ENCODE measurements at regions not wholly inside any gene's neighbourhood (a gene's known extent, or its start where the extent isn't known, plus 50 kb on each side); places are given as distances from the start of the nearest gene placed in this dataset.

DNA sequence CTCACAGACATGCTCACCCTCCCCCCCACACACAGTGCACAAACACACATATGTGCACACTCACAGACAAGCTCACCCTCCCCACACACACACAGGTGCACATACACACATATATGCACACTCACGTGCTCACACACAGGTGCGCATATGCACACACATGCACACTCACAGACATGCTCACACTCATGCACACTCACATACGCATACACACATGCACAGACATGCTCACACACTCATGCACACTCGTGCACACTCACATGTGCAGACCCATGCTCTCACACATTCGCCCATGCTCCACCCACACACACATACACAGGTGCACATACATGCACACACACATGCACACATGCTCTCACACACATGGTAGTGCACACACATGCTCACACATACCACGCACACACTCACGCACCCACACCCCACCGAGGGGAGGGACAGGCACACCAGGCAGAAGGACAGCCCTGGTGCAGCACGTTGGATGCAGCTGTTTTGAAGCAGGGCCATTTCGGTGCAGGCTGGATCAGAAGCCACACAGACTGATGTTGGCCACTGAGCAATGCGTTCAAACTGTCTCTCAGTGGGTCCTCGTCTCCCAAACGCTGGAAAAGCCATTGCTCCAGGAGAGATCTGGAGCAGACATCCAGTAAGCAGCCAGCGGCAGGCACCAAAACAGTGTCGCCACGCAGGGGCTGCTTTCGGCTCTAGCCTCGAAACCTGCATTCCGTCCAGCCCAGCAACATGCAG is 86.2 kb upstream of the ZNF469 start:
- H3K4me3 ChIP-seq: no peak overlapping the region
- 88% methylated on average over 16 of the region's 19 CpGs for WGBS
- no peaks in the 10 kb centered on the region for H3K9me3 ChIP-seq
- no peaks in the 10 kb centered on the region for H3K36me3 ChIP-seq
- no peak for DNase-seq (ENCODE audit: low spot score)
- H3K27me3 ChIP-seq (replicated peaks; ENCODE audit: insufficient read depth): no peaks in the 10 kb centered on the region
- TF ChIP-seq POLR2AphosphoS5 (IDR thresholded peaks at IDR 0.05): no peak
- TF ChIP-seq POLR2A (IDR thresholded peaks at IDR 0.05): no peak
- TF ChIP-seq, protein P1, sequence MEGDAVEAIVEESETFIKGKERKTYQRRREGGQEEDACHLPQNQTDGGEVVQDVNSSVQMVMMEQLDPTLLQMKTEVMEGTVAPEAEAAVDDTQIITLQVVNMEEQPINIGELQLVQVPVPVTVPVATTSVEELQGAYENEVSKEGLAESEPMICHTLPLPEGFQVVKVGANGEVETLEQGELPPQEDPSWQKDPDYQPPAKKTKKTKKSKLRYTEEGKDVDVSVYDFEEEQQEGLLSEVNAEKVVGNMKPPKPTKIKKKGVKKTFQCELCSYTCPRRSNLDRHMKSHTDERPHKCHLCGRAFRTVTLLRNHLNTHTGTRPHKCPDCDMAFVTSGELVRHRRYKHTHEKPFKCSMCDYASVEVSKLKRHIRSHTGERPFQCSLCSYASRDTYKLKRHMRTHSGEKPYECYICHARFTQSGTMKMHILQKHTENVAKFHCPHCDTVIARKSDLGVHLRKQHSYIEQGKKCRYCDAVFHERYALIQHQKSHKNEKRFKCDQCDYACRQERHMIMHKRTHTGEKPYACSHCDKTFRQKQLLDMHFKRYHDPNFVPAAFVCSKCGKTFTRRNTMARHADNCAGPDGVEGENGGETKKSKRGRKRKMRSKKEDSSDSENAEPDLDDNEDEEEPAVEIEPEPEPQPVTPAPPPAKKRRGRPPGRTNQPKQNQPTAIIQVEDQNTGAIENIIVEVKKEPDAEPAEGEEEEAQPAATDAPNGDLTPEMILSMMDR (IDR thresholded peaks at IDR 0.05): no peak
- H3K27ac ChIP-seq: no peak overlapping the region
- intact Hi-C loops (cut with DNase I): no loop called here
- no peaks in the 10 kb centered on the region for H3K4me1 ChIP-seq (replicated peaks)

DNA sequence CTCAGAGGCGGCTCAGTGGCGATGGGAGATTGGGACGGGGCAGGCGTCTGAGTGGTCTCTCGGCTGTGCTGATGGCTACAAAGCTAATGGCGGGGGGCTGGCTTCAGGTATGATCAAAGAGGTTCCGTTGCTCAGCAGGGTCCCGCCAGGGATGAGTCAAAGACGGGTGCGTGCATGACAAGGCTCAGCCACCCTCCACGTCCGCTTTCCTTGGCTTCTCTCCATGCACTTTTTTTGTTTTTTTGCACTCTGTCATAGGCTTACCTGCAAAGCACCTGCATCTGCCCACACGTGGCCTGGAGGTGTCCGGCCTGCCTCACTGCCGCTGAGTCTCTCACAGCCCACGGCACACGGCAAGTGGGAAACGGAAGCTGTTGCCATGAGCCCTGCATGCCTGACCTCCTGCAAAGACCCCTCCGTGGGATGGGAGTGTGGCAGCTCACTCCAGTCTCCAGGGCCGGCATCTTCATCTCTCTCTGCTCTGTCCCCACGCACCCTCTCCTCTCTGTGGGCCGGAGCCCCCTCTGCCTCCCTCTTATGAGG is 85.5 kb upstream of the ZNF469 start:
- TF ChIP-seq POLR2AphosphoS5 (IDR thresholded peaks at IDR 0.05) (no peak), POLR2A (IDR thresholded peaks at IDR 0.05) (no peak)
- TF ChIP-seq, protein P1 (IDR thresholded peaks at IDR 0.05): no peak
- no peaks in the 10 kb centered on the region for H3K4me1 ChIP-seq (replicated peaks)
- H3K4me3 ChIP-seq: no peak overlapping the region
- no peaks in the 10 kb centered on the region for H3K9me3 ChIP-seq
- no peaks in the 10 kb centered on the region for H3K27me3 ChIP-seq (replicated peaks; ENCODE audit: insufficient read depth)
- no peak for DNase-seq (ENCODE audit: low spot score)
- 80% methylated on average over 22 of the region's 22 CpGs for WGBS
- H3K36me3 ChIP-seq: no peaks in the 10 kb centered on the region
- H3K27ac ChIP-seq: no peak overlapping the region
- intact Hi-C loops (cut with DNase I): no loop called here

DNA sequence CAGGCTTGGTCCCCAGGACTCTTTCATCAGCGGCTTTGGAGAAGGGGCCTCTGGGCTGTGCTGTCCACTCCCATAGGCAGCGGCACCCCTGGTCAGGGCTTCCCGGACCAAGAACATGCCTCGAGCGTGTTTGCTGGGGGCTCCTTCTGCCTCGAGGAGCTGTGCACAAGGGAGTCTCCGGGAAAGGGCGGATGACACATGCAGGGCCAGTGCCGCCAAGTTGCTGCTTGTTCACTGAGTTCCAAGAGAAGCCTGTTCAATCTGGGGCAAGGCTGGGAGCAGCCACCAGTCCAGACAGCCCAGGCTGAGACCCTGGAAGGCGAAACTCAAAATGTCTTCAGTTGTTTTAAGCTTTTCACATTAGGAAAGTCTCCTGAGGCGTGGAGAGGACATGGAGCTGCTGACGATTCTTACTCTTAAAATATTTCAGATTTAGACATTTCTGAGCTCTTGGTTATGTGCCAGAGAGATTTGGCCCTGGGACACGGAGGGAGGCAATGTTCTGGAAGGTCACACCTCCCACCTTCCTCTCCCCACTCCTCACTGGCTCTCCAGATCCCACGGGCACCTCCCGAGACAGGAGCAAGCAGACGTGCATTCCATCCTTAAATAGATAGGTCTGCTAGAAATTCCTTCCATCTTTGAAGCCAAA is 84.5 kb upstream of the ZNF469 start:
- no peak overlapping the region for H3K4me3 ChIP-seq
- H3K9me3 ChIP-seq: no peaks in the 10 kb centered on the region
- no peak for DNase-seq (ENCODE audit: low spot score)
- 35% methylated on average over 12 of the region's 16 CpGs for WGBS
- intact Hi-C loops (cut with DNase I): no loop called here
- H3K4me1 ChIP-seq (replicated peaks): no peaks in the 10 kb centered on the region
- TF ChIP-seq POLR2AphosphoS5 (IDR thresholded peaks at IDR 0.05): no peak
- no peak for TF ChIP-seq POLR2A (IDR thresholded peaks at IDR 0.05)
- TF ChIP-seq, protein P1 (IDR thresholded peaks at IDR 0.05): no peak
- H3K27ac ChIP-seq: no peak overlapping the region
- H3K36me3 ChIP-seq: no peaks in the 10 kb centered on the region
- H3K27me3 ChIP-seq (replicated peaks; ENCODE audit: insufficient read depth): no peaks in the 10 kb centered on the region

DNA sequence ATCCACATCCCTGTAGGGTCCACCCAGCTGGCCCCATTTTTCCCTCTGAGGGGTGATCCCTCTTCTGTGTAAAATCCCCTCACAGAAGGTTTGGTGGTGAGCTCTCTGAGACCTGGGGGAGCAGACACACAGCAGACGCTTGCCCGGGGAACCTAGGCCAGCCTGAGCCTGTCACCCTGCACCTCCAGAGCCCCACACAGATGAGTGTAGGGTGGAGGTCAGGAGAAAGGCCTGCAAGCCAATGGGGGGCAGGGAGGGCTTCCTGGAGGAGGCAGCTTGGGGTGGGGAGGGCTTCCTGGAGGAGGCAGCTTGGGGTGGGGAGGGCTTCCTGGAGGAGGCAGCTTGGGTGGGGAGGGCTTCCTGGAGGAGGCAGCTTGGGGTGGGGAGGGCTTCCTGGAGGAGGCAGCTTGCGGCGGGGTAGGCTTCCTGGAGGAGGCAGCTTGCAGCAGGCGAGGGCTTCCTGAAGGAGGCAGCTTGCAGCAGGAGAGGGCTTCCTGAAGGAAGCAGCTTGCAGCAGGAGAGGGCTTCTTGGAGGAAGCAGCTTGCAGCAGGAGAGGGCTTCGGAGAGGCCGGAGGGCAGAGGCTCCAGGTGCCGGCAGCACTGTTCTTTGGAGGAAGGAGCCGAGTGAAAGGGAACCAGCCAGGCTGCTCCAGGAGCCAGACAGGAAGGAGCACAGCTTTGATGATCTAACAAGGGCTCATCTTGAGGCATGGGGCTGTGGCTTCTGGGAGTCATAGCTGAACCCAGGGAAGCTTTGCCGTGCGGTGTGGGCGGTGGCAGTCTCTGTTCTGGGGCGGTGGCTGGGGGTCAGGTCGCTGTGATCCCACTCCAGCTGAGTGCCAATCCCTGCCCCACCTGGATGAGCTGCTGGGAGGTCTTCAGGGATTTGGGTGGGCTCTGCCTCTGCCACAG is 83.7 kb upstream of the ZNF469 start:
- Histone ChIP-seq H3K27ac (no peak overlapping the region), H3K27me3 (replicated peaks; ENCODE audit: insufficient read depth) (no peaks in the 10 kb centered on the region), H3K4me1 (replicated peaks) (no peaks in the 10 kb centered on the region), H3K36me3 (no peaks in the 10 kb centered on the region), H3K4me3 (no peak overlapping the region), H3K9me3 (no peaks in the 10 kb centered on the region)
- intact Hi-C loops (cut with DNase I): no loop called here
- DNase-seq (ENCODE audit: low spot score): no peak
- WGBS: 78% methylated on average over 14 of the region's 14 CpGs
- no peak for TF ChIP-seq POLR2AphosphoS5 (IDR thresholded peaks at IDR 0.05)
- TF ChIP-seq, protein P1 (IDR thresholded peaks at IDR 0.05): no peak
- no peak for TF ChIP-seq POLR2A (IDR thresholded peaks at IDR 0.05)

Data from prostate gland (tissue), 2 donors.